Mesodermal cell (in vitro differentiated cells): ENCODE measurements at regions not wholly inside any gene's neighbourhood (a gene's known extent, or its start where the extent isn't known, plus 50 kb on each side); places are given as distances from the start of the nearest gene placed in this dataset.

ENCODE experiments used
- H3K27ac ChIP-seq: 2 replicates; pipeline ENCODE4 v1.7.0; 2013; ENCODE audit warnings: mild to moderate bottlenecking, low read depth, low read length, moderate library complexity; ENCODE audit not compliant: severe bottlenecking
- H3K36me3 ChIP-seq: 2 replicates; pipeline ENCODE4 v1.7.1; 2013; ENCODE audit warnings: mild to moderate bottlenecking, low read length, moderate library complexity; ENCODE audit not compliant: control insufficient read depth, insufficient read depth
- H3K4me1 ChIP-seq: one replicate; pipeline ENCODE4 v1.7.1; 2013; ENCODE audit warnings: mild to moderate bottlenecking, low read length; ENCODE audit not compliant: insufficient read depth, control insufficient read depth, poor library complexity, severe bottlenecking
- H3K4me3 ChIP-seq: 2 replicates; pipeline ENCODE4 v1.7.0; 2013; ENCODE audit warnings: low read length, control low read depth, mild to moderate bottlenecking; ENCODE audit not compliant: insufficient read depth, poor library complexity, severe bottlenecking; ENCODE audit errors: extremely low read depth
- H3K9me3 ChIP-seq: 2 replicates; pipeline ENCODE4 v1.7.1; 2013; ENCODE audit warnings: mild to moderate bottlenecking, low read length, moderate library complexity; ENCODE audit not compliant: control insufficient read depth
- WGBS, 2 experiments: methylation state at CpG; one replicate each; pipeline ENCODE4 v1.1.5; 2013; ENCODE audit warnings: missing lambda C conversion rate in 2 of 2; ENCODE audit not compliant: insufficient coverage in 2 of 2; 5-methylcytosine and 5-hydroxymethylcytosine counted together

GRCh38 chr20:39853050-39853449 is 836.0 kb downstream of the MAFB start:
- Histone ChIP-seq H3K27ac (peak overlapping the region; percentile 88), H3K9me3 (no peaks in the 10 kb centered on the region)

GRCh38 chr20:39851459-39851858 is 837.6 kb downstream of the MAFB start:
- Histone ChIP-seq H3K4me1 (peaks cover 52% of the 10 kb centered on the region), H3K36me3 (no peaks in the 10 kb centered on the region), H3K27ac (peak overlapping the region; percentile 77), H3K4me3 (no peak overlapping the region), H3K9me3 (no peaks in the 10 kb centered on the region)
- WGBS, 2 experiments = 69 to 71% methylated on average over 2 of the region's 3 CpGs

More at GRCh38 chr20:39853050-39853449, 836.0 kb downstream of the MAFB start:
- 54 to 75% methylated on average over 3 of the region's 3 CpGs for WGBS, 2 experiments
- no peaks in the 10 kb centered on the region for H3K36me3 ChIP-seq
- H3K4me1 ChIP-seq = peaks cover 52% of the 10 kb centered on the region
- no peak overlapping the region for H3K4me3 ChIP-seq

GRCh38 chr20:39850821-39851330 is 838.2 kb downstream of the MAFB start:
- H3K9me3 ChIP-seq = no peaks in the 10 kb centered on the region
- H3K36me3 ChIP-seq = no peaks in the 10 kb centered on the region
- peak overlapping the region; percentile 77 for H3K27ac ChIP-seq
- H3K4me3 ChIP-seq = no peak overlapping the region
- H3K4me1 ChIP-seq = peaks cover 52% of the 10 kb centered on the region
- 60 to 83% methylated on average over 1 to 3 of the region's 5 CpGs for WGBS, 2 experiments

- H3K9me3 ChIP-seq = no peaks in the 10 kb centered on the region
- no peaks in the 10 kb centered on the region for H3K36me3 ChIP-seq
- peak overlapping the region; percentile 77 for H3K27ac ChIP-seq
- peaks cover 45% of the 10 kb centered on the region for H3K4me1 ChIP-seq
- 60 to 86% methylated on average over 1 of the region's 1 CpG for WGBS, 2 experiments
- no peak overlapping the region for H3K4me3 ChIP-seq
Measured at GRCh38 chr20:39850246-39850645, 838.8 kb downstream of the MAFB start.

GRCh38 chr20:39849664-39850063 is 839.4 kb downstream of the MAFB start:
- H3K4me3 ChIP-seq = no peak overlapping the region
- 70 to 84% methylated on average over 5 to 7 of the region's 9 CpGs for WGBS, 2 experiments
- no peaks in the 10 kb centered on the region for H3K9me3 ChIP-seq
- peaks cover 45% of the 10 kb centered on the region for H3K4me1 ChIP-seq
- peak overlapping the region; percentile 77 for H3K27ac ChIP-seq
- H3K36me3 ChIP-seq = no peaks in the 10 kb centered on the region

GRCh38 chr20:39849171-39849570 is 839.9 kb downstream of the MAFB start:
- no peak overlapping the region for H3K27ac ChIP-seq
- whole genome bisulfite sequencing, 2 experiments = 93 to 94% methylated on average over 3 to 4 of the region's 5 CpGs
- no peaks in the 10 kb centered on the region for H3K36me3 ChIP-seq
- H3K4me1 ChIP-seq = peaks cover 42% of the 10 kb centered on the region
- no peak overlapping the region for H3K4me3 ChIP-seq
- H3K9me3 ChIP-seq = no peaks in the 10 kb centered on the region

- Histone ChIP-seq H3K27ac (no peak overlapping the region), H3K36me3 (no peaks in the 10 kb centered on the region), H3K9me3 (no peaks in the 10 kb centered on the region), H3K4me3 (no peak overlapping the region), H3K4me1 (no peaks in the 10 kb centered on the region)
- 87 to 88% methylated on average over 8 to 9 of the region's 9 CpGs for WGBS, 2 experiments
Measured at GRCh38 chr20:39839399-39840119, 849.5 kb downstream of the MAFB start.

GRCh38 chr20:39837561-39837960 is 851.5 kb downstream of the MAFB start:
- H3K36me3 ChIP-seq = no peaks in the 10 kb centered on the region
- H3K4me3 ChIP-seq = no peak overlapping the region
- 81 to 93% methylated on average over 2 of the region's 3 CpGs for WGBS, 2 experiments
- no peaks in the 10 kb centered on the region for H3K4me1 ChIP-seq
- H3K9me3 ChIP-seq = no peaks in the 10 kb centered on the region
- H3K27ac ChIP-seq = no peak overlapping the region

- no peaks in the 10 kb centered on the region for H3K9me3 ChIP-seq
- no peaks in the 10 kb centered on the region for H3K4me1 ChIP-seq
- 92 to 100% methylated on average over 2 to 5 of the region's 7 CpGs for WGBS, 2 experiments
- H3K4me3 ChIP-seq = no peak overlapping the region
- H3K27ac ChIP-seq = no peak overlapping the region
- no peaks in the 10 kb centered on the region for H3K36me3 ChIP-seq
Measured at GRCh38 chr20:39835130-39835842, 853.8 kb downstream of the MAFB start.

- no peak overlapping the region for H3K27ac ChIP-seq
- H3K4me3 ChIP-seq = no peak overlapping the region
- no peaks in the 10 kb centered on the region for H3K9me3 ChIP-seq
- H3K36me3 ChIP-seq = no peaks in the 10 kb centered on the region
- H3K4me1 ChIP-seq = peaks cover 2% of the 10 kb centered on the region
- WGBS, 2 experiments = no CpG with 5 or more reads among the region's 2 CpGs
Measured at GRCh38 chr20:39830903-39831302, 858.1 kb downstream of the MAFB start.

- Histone ChIP-seq H3K27ac (no peak overlapping the region), H3K4me1 (peaks cover 7% of the 10 kb centered on the region), H3K9me3 (no peaks in the 10 kb centered on the region), H3K36me3 (no peaks in the 10 kb centered on the region), H3K4me3 (no peak overlapping the region)
- 42 to 73% methylated on average over 2 of the region's 3 CpGs for WGBS, 2 experiments
Measured at GRCh38 chr20:39829661-39830060, 859.4 kb downstream of the MAFB start.
